Activated B cell treated with CpG ODN at 0.5 μM for 24 hours (primary cell): ENCODE measurements at regions not wholly inside any gene's neighbourhood (a gene's known extent, or its start where the extent isn't known, plus 50 kb on each side); places are given as distances from the start of the nearest gene placed in this dataset.

Experiments used
- ATAC-seq: fragments of 200-7000 bp; cut with Tn5 transposase; one replicate; pipeline ENCODE4 v1.10.0; 2021; ENCODE audit warnings: low read depth, mild to moderate bottlenecking, moderate library complexity
- CTCF ChIA-PET: fragments of 350-600 bp; sonication (Branson Sonifier 250); formaldehyde crosslinking; loops from one replicate; lab custom pipeline; 2021; ENCODE audit warnings: antibody characterized with exemption; lab: Charles Lee
- POLR2A ChIA-PET: fragments of 350-600 bp; sonication (Branson Sonifier 250); formaldehyde crosslinking; loops from one replicate; lab custom pipeline; 2021; ENCODE audit warnings: antibody characterized with exemption; lab: Charles Lee
- DNase-seq: peaks from one replicate; pipeline ENCODE4 v3.0.0; 2022
- H3K27ac Mint-ChIP-seq: one replicate; pipeline ENCODE4 v1.8.0; 2020; ENCODE audit warnings: mixed read lengths
- H3K27me3 Mint-ChIP-seq: one replicate; pipeline ENCODE4 v1.8.0; 2021; ENCODE audit warnings: mixed read lengths
- H3K36me3 Mint-ChIP-seq: one replicate; pipeline ENCODE4 v1.8.0; 2021; ENCODE audit warnings: low read depth, mixed read lengths
- H3K4me1 Mint-ChIP-seq: one replicate; pipeline ENCODE4 v1.8.0; 2021; ENCODE audit warnings: mixed read lengths
- H3K4me3 Mint-ChIP-seq: one replicate; pipeline ENCODE4 v1.8.0; 2020; ENCODE audit warnings: mild to moderate bottlenecking, mixed read lengths
- H3K9me3 Mint-ChIP-seq: one replicate; pipeline ENCODE4 v1.8.0; 2020; ENCODE audit warnings: mixed read lengths
- intact Hi-C: fragments of 100-400 bp; cut with micrococcal nuclease; formaldehyde crosslinking; loops from one replicate; pipeline ENCODE4 v1.15.1; 2024
- TF ChIP-seq, protein P1 (sequence below): fragments of 200-600 bp; IDR thresholded peaks from one replicate; pipeline ENCODE4 v1.8.0; 2022; ENCODE audit warnings: antibody characterized with exemption, mild to moderate bottlenecking

DNA sequence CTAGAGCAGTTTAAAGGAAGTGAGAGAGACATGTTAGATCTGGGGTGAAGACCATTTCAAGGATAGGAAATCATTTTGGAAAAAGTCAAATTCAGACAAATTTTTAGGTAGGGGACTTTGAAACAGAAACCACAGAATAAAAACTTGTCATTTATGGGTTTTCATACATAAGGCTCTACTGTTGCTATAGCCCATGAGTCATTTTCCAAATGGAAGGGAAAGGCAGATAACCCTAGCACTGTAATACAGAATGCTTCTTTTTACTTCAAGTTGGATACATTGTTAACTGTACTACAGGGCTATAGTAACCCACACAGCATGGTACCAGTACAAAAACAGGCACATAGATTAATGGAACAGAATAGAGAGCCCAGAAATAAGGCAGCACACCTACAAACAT is 455.4 kb downstream of the EBF1 start:
- CTCF ChIA-PET: no interaction called here
- ATAC-seq: no peak
- POLR2A ChIA-PET: no interaction called here
- intact Hi-C loops: no loop called here
- no peak for DNase-seq
- Mint-ChIP-seq H3K27ac (no peak overlapping the region), H3K27me3 (peaks cover 4% of the 10 kb centered on the region), H3K4me1 (peaks cover 7% of the 10 kb centered on the region), H3K36me3 (no peaks in the 10 kb centered on the region), H3K4me3 (no peak overlapping the region), H3K9me3 (no peaks in the 10 kb centered on the region)
- TF ChIP-seq, protein P1, sequence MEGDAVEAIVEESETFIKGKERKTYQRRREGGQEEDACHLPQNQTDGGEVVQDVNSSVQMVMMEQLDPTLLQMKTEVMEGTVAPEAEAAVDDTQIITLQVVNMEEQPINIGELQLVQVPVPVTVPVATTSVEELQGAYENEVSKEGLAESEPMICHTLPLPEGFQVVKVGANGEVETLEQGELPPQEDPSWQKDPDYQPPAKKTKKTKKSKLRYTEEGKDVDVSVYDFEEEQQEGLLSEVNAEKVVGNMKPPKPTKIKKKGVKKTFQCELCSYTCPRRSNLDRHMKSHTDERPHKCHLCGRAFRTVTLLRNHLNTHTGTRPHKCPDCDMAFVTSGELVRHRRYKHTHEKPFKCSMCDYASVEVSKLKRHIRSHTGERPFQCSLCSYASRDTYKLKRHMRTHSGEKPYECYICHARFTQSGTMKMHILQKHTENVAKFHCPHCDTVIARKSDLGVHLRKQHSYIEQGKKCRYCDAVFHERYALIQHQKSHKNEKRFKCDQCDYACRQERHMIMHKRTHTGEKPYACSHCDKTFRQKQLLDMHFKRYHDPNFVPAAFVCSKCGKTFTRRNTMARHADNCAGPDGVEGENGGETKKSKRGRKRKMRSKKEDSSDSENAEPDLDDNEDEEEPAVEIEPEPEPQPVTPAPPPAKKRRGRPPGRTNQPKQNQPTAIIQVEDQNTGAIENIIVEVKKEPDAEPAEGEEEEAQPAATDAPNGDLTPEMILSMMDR: no peak

DNA sequence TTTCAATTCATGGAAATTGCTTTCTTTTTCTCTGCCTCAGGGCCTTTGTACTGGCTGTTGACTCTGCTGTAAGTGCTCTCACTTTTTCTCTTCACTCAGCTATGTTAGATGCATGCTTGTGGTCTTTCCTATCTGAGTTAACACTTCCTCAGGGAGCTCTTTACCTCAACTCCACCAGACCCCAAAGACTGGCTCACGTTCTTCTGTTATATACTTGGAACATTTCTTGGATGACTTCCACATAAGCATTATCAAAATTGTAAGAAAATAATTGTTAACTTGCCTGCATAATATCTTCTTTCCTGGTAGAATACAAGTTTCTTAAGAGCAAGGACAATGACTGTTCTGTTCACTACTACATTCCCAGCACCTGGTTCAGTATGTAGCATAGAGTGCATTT is 455.9 kb downstream of the EBF1 start:
- DNase-seq (no peak), ATAC-seq (no peak)
- CTCF ChIA-PET: no interaction called here
- TF ChIP-seq, protein P1: no peak
- H3K27ac Mint-ChIP-seq: no peak overlapping the region
- no peak overlapping the region for H3K4me3 Mint-ChIP-seq
- POLR2A ChIA-PET: no interaction called here
- peaks cover 1% of the 10 kb centered on the region for H3K27me3 Mint-ChIP-seq
- peaks cover 7% of the 10 kb centered on the region for H3K4me1 Mint-ChIP-seq
- intact Hi-C loops: no loop called here
- no peaks in the 10 kb centered on the region for H3K36me3 Mint-ChIP-seq
- no peaks in the 10 kb centered on the region for H3K9me3 Mint-ChIP-seq

DNA sequence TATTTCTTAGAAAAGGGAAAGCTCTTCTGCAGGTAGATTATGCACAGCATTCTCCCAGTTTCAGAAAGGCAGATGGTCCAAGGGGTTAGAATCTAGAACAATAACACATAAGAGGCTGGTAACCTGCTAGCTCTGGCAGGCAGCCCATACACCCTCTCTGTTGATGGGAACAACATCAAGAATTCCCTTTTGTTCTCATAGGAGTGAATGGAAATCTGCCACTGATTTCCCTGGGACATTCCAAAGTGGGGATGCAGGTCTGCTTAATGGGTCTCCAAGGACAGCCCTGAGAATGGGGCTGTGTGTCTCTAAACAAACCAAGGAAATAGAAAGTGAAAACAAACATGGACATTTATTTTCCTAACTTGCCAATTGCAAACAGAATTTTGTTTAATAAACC is 456.8 kb downstream of the EBF1 start:
- CTCF ChIA-PET: no interaction called here
- intact Hi-C loops: no loop called here

DNA sequence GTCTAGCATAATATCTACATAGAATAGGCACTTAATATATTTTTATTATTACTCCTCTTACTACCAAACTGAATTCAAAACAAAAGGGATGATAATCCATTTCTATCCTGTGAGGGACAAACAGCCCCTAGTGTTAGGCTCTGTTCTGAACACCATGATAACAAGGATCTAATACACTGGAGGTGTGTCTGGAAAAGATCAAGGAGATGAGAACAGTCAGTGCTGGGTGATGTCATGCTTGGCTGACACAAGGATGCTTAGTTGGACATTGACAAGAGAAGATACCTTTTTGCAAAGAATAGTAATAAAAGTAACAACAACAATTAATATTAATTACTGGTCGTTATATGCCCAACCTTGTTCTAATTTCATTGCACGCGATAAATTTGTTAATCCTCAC is 458.7 kb downstream of the EBF1 start:
- ATAC-seq (no peak), DNase-seq (no peak)
- intact Hi-C loops: no loop called here
- TF ChIP-seq, protein P1: no peak
- Mint-ChIP-seq H3K4me1 (peaks cover 14% of the 10 kb centered on the region), H3K9me3 (no peaks in the 10 kb centered on the region), H3K4me3 (no peak overlapping the region), H3K36me3 (no peaks in the 10 kb centered on the region), H3K27ac (no peak overlapping the region), H3K27me3 (no peaks in the 10 kb centered on the region)
- POLR2A ChIA-PET: no interaction called here
- CTCF ChIA-PET: no interaction called here

More for the DNA sequence above, 456.8 kb downstream of the EBF1 start:
- peaks cover 7% of the 10 kb centered on the region for H3K4me1 Mint-ChIP-seq
- no peaks in the 10 kb centered on the region for H3K36me3 Mint-ChIP-seq
- DNase-seq (no peak), ATAC-seq (no peak)
- H3K27ac Mint-ChIP-seq: no peak overlapping the region
- TF ChIP-seq, protein P1: no peak
- no peaks in the 10 kb centered on the region for H3K9me3 Mint-ChIP-seq
- POLR2A ChIA-PET: no interaction called here
- no peak overlapping the region for H3K4me3 Mint-ChIP-seq
- no peaks in the 10 kb centered on the region for H3K27me3 Mint-ChIP-seq

DNA sequence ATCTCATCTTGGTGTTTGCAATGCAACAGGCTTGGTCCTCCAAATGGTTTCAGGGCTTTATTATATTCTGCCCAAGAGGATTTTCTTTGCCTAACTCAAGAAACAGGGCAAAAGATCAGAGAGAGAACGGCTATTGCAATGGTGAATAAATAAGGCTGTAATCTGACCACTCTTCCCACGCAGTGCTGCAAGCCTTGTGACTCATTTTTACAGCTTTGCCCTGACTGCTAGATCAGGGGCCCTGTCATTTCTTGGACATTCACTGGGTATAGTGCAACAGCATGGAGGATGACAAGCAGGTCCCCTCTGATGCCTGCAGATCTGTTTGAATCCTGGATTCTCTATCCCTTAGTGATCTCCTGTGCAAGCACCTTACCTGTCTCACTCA is 459.1 kb downstream of the EBF1 start:
- intact Hi-C loops: no loop called here
- TF ChIP-seq, protein P1: no peak
- Mint-ChIP-seq H3K9me3 (peaks cover 1% of the 10 kb centered on the region), H3K4me1 (peaks cover 18% of the 10 kb centered on the region), H3K36me3 (no peaks in the 10 kb centered on the region), H3K4me3 (no peak overlapping the region), H3K27ac (no peak overlapping the region), H3K27me3 (no peaks in the 10 kb centered on the region)
- ChIA-PET POLR2A (interaction anchor here (0.6 kb wide), 1 partner anchor 81 kb away, joined by 3 read pairs; no protein-coding TSS in a partner anchor), CTCF (no interaction called here)
- ATAC-seq (no peak), DNase-seq (no peak)
